Uterus (tissue), 3 donors: ENCODE measurements at regions not wholly inside any gene's neighbourhood (a gene's known extent, or its start where the extent isn't known, plus 50 kb on each side); places are given as distances from the start of the nearest gene placed in this dataset.
"Not testable (repeated sequence)": the region's sequence is repeated elsewhere in the genome, so short reads cannot be mapped to it uniquely, and the experiment has no call there.

Source experiments
- DNase-seq, 2 donors: peaks; one replicate each; pipeline ENCODE4 v3.0.0-alpha.2; 2019 to 2020
- H3K27ac ChIP-seq, 2 donors: fragments of 200-600 bp; sonication (generic); 1 replicate in 1 of 2; 2 replicates in 1 of 2; pipeline ENCODE4 v1.5.1; 2016 to 2018
- H3K27me3 ChIP-seq, 2 donors: fragments of 200-600 bp; sonication (generic); one replicate each; pipeline ENCODE4 v1.5.1; 2018 to 2019; ENCODE audit warnings: control low read depth in 1 of 2
- H3K36me3 ChIP-seq, 2 donors: fragments of 200-600 bp; sonication (generic); one replicate each; pipeline ENCODE4 v1.5.1; 2019; ENCODE audit warnings: control low read depth in 1 of 2
- H3K4me1 ChIP-seq, 2 donors: fragments of 200-600 bp; sonication (generic); one replicate each; pipeline ENCODE4 v1.5.1; 2018 to 2019; ENCODE audit warnings: control low read depth in 1 of 2
- H3K4me3 ChIP-seq, 2 donors: fragments of 200-600 bp; sonication (generic); 1 replicate in 1 of 2; 2 replicates in 1 of 2; pipeline ENCODE4 v1.5.1; 2018 to 2019; ENCODE audit warnings: mild to moderate bottlenecking in 1 of 2
- H3K9me3 ChIP-seq, 2 donors: fragments of 200-600 bp; sonication (generic); one replicate each; pipeline ENCODE4 v1.5.1; 2019; ENCODE audit warnings: control low read depth in 1 of 2
- CTCF ChIP-seq, 4 experiments: fragments of 200-600 bp in 2 of 4; fragments of 450-650 bp in 2 of 4; sonication (generic) in 2 of 4; IDR thresholded peaks; one replicate each; pipeline ENCODE4 v1.5.1; 2016 to 2019; ENCODE audit warnings: antibody characterized with exemption in 4 of 4, mild to moderate bottlenecking in 2 of 4, moderate library complexity in 1 of 4
- POLR2A ChIP-seq, 2 donors: fragments of 450-650 bp; IDR thresholded peaks; one replicate each; pipeline ENCODE4 v1.6.1; 2016; ENCODE audit warnings: antibody characterized with exemption in 2 of 2, mild to moderate bottlenecking in 1 of 2, moderate library complexity in 1 of 2
- intact Hi-C: fragments of 100-400 bp; cut with DNase I; formaldehyde crosslinking; loops from one replicate; pipeline ENCODE4 v1.15.1; 2023; ENCODE audit warnings: low total_unique reads
- donor health status: DM: yes; HTN: yes; CAD: no.

- DNase-seq: no peak
- TF ChIP-seq CTCF (IDR thresholded peaks at IDR 0.05): no peak
- TF ChIP-seq POLR2A (IDR thresholded peaks at IDR 0.05): no peak
- H3K27ac ChIP-seq: no peak overlapping the region
- no peaks in the 10 kb centered on the region for H3K4me1 ChIP-seq
- H3K36me3 ChIP-seq: no peaks in the 10 kb centered on the region
- no peak overlapping the region for H3K4me3 ChIP-seq
- H3K9me3 ChIP-seq: peaks cover 0 to 3% of the 10 kb centered on the region in 2 donors
- intact Hi-C loops: no loop called here
- H3K27me3 ChIP-seq: no peaks in the 10 kb centered on the region
Observed at GRCh38 chr13:37288057-37288720, 182.7 kb upstream of the CSNK1A1L start.

- H3K9me3 ChIP-seq, intact Hi-C loops, H3K4me3 ChIP-seq, H3K27me3 ChIP-seq, H3K36me3 ChIP-seq, DNase-seq, H3K27ac ChIP-seq, H3K4me1 ChIP-seq: not testable (repeated sequence)
Observed at GRCh38 chr13:37280231-37280630, 174.8 kb upstream of the CSNK1A1L start.

GRCh38 chr13:37277435-37278144 lies 172.1 kb upstream of the CSNK1A1L start:
- no peaks in the 10 kb centered on the region for H3K4me1 ChIP-seq
- H3K36me3 ChIP-seq: no peaks in the 10 kb centered on the region
- TF ChIP-seq CTCF (IDR thresholded peaks at IDR 0.05) (no peak), POLR2A (IDR thresholded peaks at IDR 0.05) (no peak)
- no peaks in the 10 kb centered on the region for H3K9me3 ChIP-seq
- DNase-seq: no peak
- intact Hi-C loops: no loop called here
- no peaks in the 10 kb centered on the region for H3K27me3 ChIP-seq
- no peak overlapping the region for H3K27ac ChIP-seq
- H3K4me3 ChIP-seq: no peak overlapping the region

GRCh38 chr13:37277007-37277406 lies 171.5 kb upstream of the CSNK1A1L start:
- Histone ChIP-seq H3K9me3 (no peaks in the 10 kb centered on the region), H3K36me3 (no peaks in the 10 kb centered on the region), H3K4me1 (no peaks in the 10 kb centered on the region), H3K4me3 (no peak overlapping the region), H3K27ac (no peak overlapping the region), H3K27me3 (no peaks in the 10 kb centered on the region)
- intact Hi-C loops: no loop called here
- no peak for DNase-seq
- TF ChIP-seq POLR2A (IDR thresholded peaks at IDR 0.05) (no peak), CTCF (IDR thresholded peaks at IDR 0.05) (no peak)

GRCh38 chr13:37274569-37275497 lies 169.4 kb upstream of the CSNK1A1L start:
- Histone ChIP-seq H3K4me3 (no peak overlapping the region), H3K36me3 (no peaks in the 10 kb centered on the region), H3K4me1 (no peaks in the 10 kb centered on the region), H3K27me3 (no peaks in the 10 kb centered on the region), H3K27ac (no peak overlapping the region), H3K9me3 (no peaks in the 10 kb centered on the region)
- TF ChIP-seq CTCF (IDR thresholded peaks at IDR 0.05): no peak
- no peak for TF ChIP-seq POLR2A (IDR thresholded peaks at IDR 0.05)
- intact Hi-C loops: no loop called here
- no peak for DNase-seq
